GM12875 (cell line): ENCODE measurements at regions not wholly inside any gene's neighbourhood (a gene's known extent, or its start where the extent isn't known, plus 50 kb on each side); places are given as distances from the start of the nearest gene placed in this dataset.

Source experiments
- H3K4me3 ChIP-seq: one replicate; pipeline ENCODE4 v1.5.1; 2011; ENCODE audit warnings: low read depth, low read length, control low read depth
- CTCF ChIP-seq: IDR thresholded peaks from 2 replicates; pipeline ENCODE4 v1.5.1; 2011; ENCODE audit warnings: low read depth, mild to moderate bottlenecking, control low read depth, inconsistent platforms, low read length, moderate library complexity, borderline replicate concordance; ENCODE audit not compliant: insufficient read depth

GRCh38 chr11:127859941-127860354, 727.4 kb downstream of the ETS1 start:
- TF ChIP-seq CTCF, result no peak
- H3K4me3 ChIP-seq, result no peak overlapping the region

- TF ChIP-seq CTCF, result no peak
- no peak overlapping the region for H3K4me3 ChIP-seq
Measured at GRCh38 chr11:127844876-127845275, 742.5 kb downstream of the ETS1 start.

DNA sequence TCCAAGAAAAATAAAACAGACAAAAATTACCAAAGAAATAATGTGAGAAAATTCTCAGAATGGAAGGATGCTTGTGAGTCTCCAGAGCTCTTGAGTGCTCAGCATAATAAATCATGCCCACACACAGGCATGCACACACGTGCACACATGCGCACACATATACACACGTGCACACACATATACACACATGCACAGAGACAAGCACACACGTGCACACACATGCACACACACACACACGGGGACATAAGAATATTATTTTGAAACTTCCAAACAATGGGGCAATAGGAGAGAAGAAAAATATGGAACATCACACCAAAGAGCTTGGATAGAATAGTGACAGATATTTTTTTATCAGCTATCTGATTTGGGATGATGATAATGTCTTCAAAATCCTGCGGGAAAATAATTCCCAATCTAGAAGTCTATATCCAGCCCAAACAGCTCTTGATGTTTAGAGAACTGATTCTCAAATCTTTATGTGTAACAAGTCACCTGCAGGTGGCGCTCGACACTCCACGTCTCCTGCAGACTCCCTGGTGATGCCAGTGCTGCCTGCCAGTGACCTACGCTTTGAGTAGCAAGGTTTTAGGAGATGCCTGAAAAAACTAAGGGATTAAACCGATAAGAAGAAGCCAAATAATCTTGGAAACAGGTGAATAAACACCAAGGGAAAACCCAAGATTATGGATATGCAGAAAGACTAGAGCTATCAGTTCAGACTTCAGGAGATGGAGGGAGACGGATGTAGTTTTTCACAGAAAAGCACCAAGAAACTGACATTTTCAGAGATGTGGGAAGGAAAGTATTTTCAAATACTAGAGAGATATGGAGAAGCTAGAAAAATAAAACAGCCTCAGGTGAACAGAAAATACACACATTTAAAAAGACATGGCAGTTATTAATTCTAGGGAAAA, 743.6 kb downstream of the ETS1 start:
- H3K4me3 ChIP-seq, result no peak overlapping the region
- TF ChIP-seq CTCF, result peak; percentile 70

DNA sequence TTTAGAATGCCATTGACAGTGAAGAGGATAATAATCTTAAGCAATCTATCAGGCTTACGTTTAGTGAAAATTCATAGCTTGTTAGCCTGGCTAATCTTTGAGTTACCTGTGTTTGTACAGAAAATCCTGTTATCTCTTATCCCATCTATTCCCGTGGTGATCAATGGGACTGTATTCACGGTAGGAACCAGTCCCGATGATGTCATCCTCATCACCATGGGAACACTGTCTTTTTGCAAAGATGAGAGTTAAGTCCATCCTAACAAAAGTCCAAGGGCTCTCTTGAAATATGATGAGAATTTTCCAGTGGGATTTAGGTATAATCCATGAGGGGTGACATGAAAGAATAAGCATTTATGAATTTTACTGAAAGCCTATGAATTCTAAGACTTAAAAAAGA, 762.2 kb downstream of the ETS1 start:
- no peak overlapping the region for H3K4me3 ChIP-seq
- no peak for TF ChIP-seq CTCF

- no peak for TF ChIP-seq CTCF
- no peak overlapping the region for H3K4me3 ChIP-seq
Measured at GRCh38 chr11:127818625-127819024, 768.7 kb downstream of the ETS1 start.

DNA sequence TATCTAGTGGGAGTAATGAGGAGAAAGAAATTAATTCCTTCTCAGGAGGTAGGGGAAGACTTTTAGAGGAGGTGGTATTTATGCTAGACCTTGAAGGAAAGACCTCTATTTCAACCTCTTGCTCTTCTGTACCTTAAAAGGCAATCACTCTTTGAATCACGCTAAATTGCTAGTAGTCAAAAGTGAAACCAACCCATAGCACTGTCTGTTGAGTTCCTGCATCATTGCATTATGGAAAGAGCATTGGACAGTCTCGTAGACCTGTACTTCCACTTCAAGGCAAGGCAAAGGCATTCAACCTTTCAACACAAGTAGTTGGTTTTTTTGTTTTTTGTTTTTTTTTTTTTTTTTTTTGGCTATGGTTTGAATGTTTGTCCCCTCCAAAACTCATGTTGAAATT, 770.4 kb downstream of the ETS1 start:
- no peak overlapping the region for H3K4me3 ChIP-seq
- TF ChIP-seq CTCF, result no peak

DNA sequence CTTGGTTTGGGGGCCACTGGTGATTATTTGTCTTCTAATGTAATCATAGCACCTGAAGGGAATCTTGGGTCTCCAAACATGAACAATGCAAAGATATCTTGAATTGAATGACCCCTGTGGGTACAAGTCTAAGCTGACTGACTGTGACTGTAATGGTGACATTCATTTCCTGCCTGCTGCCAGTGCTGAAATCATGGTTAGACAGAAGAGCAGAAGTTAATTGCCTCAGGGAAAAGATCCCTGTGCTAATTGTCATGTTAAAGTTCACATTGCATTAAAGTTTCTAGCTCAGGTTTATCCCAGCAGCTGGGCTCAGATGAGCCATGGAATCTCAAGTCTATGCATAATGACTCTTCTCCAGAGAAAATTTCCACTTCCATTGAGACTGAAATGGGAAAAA, 772.0 kb downstream of the ETS1 start:
- no peak for TF ChIP-seq CTCF
- H3K4me3 ChIP-seq, result no peak overlapping the region
